Effector memory CD8-positive, alpha-beta T cell (primary cell): ENCODE measurements at regions not wholly inside any gene's neighbourhood (a gene's known extent, or its start where the extent isn't known, plus 50 kb on each side); places are given as distances from the start of the nearest gene placed in this dataset.

Source experiments
- ATAC-seq: fragments of 150-1000 bp; cut with Tn5 transposase; replicated peaks from 2 replicates; pipeline ENCODE4 v1.10.0; 2021; ENCODE audit warnings: mild to moderate bottlenecking, moderate library complexity
- DNase-seq, 3 experiments: peaks; one replicate each; pipeline ENCODE4 v3.0.0; 2021
- H3K27ac Mint-ChIP-seq, 2 donors: one replicate each; pipeline ENCODE4 v1.8.0; 2022; ENCODE audit warnings: mild to moderate bottlenecking in 2 of 2, mixed read lengths in 2 of 2, moderate library complexity in 2 of 2
- H3K27me3 Mint-ChIP-seq, 2 donors: one replicate each; pipeline ENCODE4 v1.8.0; 2022; ENCODE audit warnings: mixed read lengths in 2 of 2
- H3K36me3 Mint-ChIP-seq: one replicate; pipeline ENCODE4 v1.8.0; 2022; ENCODE audit warnings: mild to moderate bottlenecking, moderate library complexity, mixed read lengths; ENCODE audit not compliant: insufficient read depth
- H3K4me1 Mint-ChIP-seq, 2 donors: one replicate each; pipeline ENCODE4 v1.8.0; 2022; ENCODE audit warnings: low read depth in 2 of 2, mixed read lengths in 2 of 2
- H3K4me3 Mint-ChIP-seq, 2 donors: one replicate each; pipeline ENCODE4 v1.8.0; 2022; ENCODE audit warnings: mild to moderate bottlenecking in 2 of 2, mixed read lengths in 2 of 2, moderate library complexity in 2 of 2
- H3K9me3 Mint-ChIP-seq, 2 donors: one replicate each; pipeline ENCODE4 v1.8.0; 2022; ENCODE audit warnings: mixed read lengths in 2 of 2

- no peaks in the 10 kb centered on the region for H3K9me3 Mint-ChIP-seq
- no peak overlapping the region for H3K4me3 Mint-ChIP-seq
- peaks cover 46 to 67% of the 10 kb centered on the region in 2 donors for H3K27me3 Mint-ChIP-seq
- no peaks in the 10 kb centered on the region for H3K36me3 Mint-ChIP-seq
- H3K4me1 Mint-ChIP-seq, result no peaks in the 10 kb centered on the region
- ATAC-seq (no peak), DNase-seq (no peak)
- no peak overlapping the region for H3K27ac Mint-ChIP-seq
Observed at GRCh38 chr13:23514076-23514475, 56.1 kb upstream of the TNFRSF19 start.

GRCh38 chr13:23515116-23515515 lies 55.1 kb upstream of the TNFRSF19 start:
- Mint-ChIP-seq H3K27me3 (peaks cover 40 to 60% of the 10 kb centered on the region in 2 donors), H3K36me3 (no peaks in the 10 kb centered on the region), H3K9me3 (no peaks in the 10 kb centered on the region), H3K4me1 (no peaks in the 10 kb centered on the region), H3K4me3 (no peak overlapping the region), H3K27ac (no peak overlapping the region)
- ATAC-seq (no peak), DNase-seq (no peak)

- H3K27ac Mint-ChIP-seq, result no peak overlapping the region
- no peak overlapping the region for H3K4me3 Mint-ChIP-seq
- ATAC-seq (no peak), DNase-seq (no peak)
- no peaks in the 10 kb centered on the region for H3K36me3 Mint-ChIP-seq
- no peaks in the 10 kb centered on the region for H3K9me3 Mint-ChIP-seq
- H3K27me3 Mint-ChIP-seq, result peaks cover 40 to 58% of the 10 kb centered on the region in 2 donors
- H3K4me1 Mint-ChIP-seq, result no peaks in the 10 kb centered on the region
Observed at GRCh38 chr13:23516190-23516589, 54.0 kb upstream of the TNFRSF19 start.

GRCh38 chr13:23516702-23517101 lies 53.5 kb upstream of the TNFRSF19 start:
- ATAC-seq (no peak), DNase-seq (no peak)
- Mint-ChIP-seq H3K4me3 (no peak overlapping the region), H3K9me3 (no peaks in the 10 kb centered on the region), H3K27me3 (peaks cover 40 to 53% of the 10 kb centered on the region in 2 donors), H3K27ac (no peak overlapping the region), H3K4me1 (no peaks in the 10 kb centered on the region), H3K36me3 (no peaks in the 10 kb centered on the region)

GRCh38 chr13:23518231-23518630 lies 52.0 kb upstream of the TNFRSF19 start:
- ATAC-seq, result no peak
- Mint-ChIP-seq H3K27me3 (peaks cover 27 to 38% of the 10 kb centered on the region in 2 donors), H3K9me3 (no peaks in the 10 kb centered on the region), H3K27ac (no peak overlapping the region), H3K4me3 (no peak overlapping the region), H3K36me3 (no peaks in the 10 kb centered on the region), H3K4me1 (no peaks in the 10 kb centered on the region)
- DNase-seq, result no peak
